RPMI8226 (cell line): ENCODE measurements at regions not wholly inside any gene's neighbourhood (a gene's known extent, or its start where the extent isn't known, plus 50 kb on each side); places are given as distances from the start of the nearest gene placed in this dataset.

Experiments
- DNase-seq: peaks from one replicate; pipeline ENCODE4 v3.0.0-alpha.2; 2015

DNA sequence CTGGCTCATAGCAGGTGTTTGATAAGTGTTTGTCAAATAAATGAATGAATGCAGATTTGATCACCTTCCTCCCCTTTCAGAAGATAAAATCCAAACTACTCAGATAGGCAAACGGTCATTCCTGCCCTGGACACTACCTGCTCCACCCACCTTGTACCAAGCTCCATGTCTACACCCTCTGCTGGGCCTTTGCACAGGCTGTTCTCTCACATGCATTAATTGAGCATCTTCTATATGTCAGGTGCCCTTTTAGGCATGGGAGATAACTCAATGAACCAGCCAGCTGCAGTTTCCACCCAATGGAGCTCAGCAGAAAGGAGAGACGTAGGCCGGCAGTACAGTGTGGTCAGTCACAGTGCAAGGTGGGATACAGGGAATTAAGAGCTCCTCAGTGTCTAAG is 102.3 kb upstream of the CPEB4 start:
- no peak for DNase-seq

DNA sequence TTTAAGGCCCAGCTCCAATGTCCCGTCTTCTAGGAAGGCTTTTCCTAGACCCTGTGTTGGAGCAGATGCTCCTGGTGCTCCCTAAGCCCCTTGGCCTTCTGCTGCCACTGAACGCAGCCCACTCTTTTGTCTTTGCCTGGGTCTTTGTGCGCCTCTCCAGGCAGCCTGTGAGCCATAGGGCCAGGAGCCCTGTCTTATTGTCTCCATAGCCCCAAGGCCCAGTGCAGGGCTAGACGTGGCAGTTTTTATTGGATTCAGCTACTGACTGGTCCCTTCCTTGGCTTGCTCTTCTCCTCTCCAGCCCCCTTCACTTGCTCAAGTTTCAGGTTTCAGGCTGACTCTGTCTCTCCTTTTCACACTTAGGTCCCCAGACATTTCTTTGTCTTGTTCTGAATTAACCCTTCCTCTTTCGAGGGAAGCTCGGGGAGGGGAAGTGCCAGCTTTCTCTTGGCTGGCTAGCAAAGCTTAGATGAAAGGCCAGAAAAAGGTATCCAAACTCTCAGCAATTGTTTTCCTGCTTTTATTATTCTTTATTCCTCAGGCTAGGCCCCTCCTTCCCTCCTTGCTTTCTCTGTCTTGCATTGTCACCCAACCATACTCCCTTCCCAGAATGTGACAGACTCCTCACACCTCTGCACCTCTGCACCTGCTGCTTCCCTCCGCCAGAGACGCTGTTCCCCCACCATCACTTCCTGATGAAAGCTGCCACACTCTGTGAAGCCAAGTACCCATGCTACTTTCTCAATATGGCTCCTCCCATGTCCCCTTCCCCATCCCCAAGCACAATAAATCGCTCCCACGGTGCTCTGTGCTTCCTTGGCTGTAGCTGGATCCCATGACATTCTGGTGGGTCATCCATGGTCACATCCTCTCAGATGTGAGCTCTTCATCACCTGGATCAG is 101.6 kb upstream of the CPEB4 start:
- DNase-seq: peak; percentile 43

GRCh38 chr5:173789031-173789920 is 98.9 kb upstream of the CPEB4 start:
- peak; percentile 76 for DNase-seq

DNA sequence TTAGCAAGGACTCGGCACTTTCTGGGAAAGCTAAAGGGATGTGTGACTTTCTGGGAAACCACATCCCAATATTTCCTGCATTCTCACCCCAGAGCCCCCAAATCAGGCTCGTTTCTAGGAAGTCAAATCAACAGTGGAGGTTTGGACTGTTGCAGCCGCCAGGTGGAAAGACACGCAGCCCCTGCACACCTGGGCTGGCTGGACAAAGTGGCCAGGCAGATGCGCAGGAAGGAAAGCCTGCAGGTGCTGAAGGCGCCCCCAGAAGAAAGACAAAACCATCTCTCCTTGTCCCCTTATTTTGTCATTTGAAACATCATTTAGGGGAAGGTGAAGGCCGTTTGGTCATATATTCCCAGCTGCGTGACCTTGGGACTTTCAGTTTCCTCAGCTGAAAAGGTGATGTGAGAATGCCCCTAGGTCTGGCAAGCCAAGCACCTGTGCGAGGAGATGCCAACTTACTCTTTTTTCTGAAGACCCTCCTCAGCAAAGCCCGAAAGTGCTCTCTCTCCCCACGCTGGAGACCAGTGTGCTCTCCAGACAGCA is 97.9 kb upstream of the CPEB4 start:
- peak; percentile 89 for DNase-seq

DNA sequence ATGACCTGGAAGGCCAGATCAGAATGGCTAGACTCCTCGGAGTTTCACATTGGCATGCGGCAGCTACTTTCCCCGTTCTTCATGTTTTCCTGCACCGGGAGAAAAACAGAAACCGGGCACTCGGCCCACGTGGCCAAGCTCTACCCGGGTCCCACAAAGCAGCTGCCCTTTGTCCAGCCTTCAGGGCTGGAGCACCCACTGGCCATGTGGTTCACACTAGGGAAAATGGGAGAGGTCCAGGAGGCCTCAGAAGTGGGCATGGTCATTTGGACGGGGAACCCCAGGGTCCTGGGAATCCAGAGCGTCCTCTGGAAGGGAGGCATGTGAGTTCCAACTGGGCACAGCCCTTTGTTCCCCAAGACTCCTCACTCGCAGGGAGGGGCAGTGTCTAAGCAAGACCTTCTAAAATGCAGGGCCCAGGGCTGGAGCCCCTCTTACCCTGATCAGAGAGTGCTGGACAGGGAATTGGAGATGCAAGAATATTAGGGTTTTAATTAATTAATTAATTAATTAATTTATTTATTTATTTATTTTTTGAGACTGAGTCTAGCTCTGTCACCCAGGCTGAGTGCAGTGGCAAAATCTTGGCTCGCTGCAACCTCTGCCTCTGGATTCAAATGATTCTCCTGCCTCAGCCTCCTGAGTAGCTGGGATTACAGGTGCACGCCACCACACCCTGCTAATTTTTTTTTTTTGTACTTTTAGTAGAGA is 97.2 kb upstream of the CPEB4 start:
- no peak for DNase-seq

DNA sequence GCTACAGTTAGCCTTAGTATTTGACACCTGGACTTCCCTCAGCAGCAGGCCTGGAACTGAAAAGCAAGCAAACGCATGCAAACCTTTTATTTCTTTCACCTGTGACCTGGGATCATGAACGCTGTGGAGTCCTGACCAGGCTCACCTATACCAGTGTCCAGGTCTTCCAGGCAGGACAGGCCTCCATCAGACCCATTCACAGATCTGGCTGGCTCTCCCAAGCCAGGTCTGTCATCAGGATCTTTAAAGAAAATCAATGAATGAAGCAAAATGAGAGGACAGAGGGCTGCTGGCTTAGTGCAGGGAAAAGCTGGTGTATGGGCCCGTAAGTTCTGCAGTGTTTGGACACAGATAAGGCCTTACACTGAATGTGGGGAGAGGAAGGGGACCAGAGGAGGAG is 96.3 kb upstream of the CPEB4 start:
- peak; percentile 43 for DNase-seq

DNA sequence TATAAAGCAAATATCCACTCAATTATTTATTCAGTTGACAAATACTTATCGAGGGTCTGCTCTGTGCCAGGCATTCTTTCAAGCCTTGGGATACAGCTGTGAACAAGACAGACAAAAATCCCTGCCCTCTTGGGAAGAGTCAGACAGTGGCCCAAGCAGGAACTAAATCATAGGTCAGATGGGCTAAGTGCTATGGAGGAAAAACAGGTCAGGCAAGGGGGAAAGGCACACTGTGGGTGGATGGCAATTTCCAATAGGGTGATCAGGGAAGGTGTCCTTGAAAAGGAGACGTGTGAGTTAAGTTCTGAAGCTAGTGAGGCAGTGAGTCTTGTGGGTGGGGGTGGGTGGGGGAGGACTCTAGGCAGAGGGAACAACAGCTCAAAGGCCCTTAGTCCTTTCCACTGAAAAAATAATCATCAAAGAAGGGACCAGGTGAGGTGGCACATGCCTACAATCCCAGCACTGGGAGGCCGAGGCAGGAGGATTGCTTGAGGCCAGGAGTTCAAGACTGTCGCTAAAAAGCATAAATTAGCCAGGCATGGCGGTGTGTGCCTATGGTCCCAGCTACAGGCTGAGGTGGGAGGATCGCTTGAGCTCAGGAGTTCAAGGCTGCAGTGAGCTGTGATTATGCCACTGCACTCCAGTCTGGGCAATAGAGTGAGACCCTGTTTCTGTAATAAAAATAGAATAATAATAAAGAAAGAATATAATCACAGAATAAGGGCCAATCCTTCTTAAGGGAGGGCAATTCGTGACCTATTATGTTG is 95.2 kb upstream of the CPEB4 start:
- DNase-seq: no peak

- DNase-seq: peak; percentile 91
These were observed 94.3 kb upstream of the CPEB4 start for GRCh38 chr5:173793648-173794548.

- peak; percentile 89 for DNase-seq
These were observed 93.2 kb upstream of the CPEB4 start for GRCh38 chr5:173794901-173795416.

GRCh38 chr5:173795601-173796000 is 92.5 kb upstream of the CPEB4 start:
- DNase-seq: peak; percentile 33

DNA sequence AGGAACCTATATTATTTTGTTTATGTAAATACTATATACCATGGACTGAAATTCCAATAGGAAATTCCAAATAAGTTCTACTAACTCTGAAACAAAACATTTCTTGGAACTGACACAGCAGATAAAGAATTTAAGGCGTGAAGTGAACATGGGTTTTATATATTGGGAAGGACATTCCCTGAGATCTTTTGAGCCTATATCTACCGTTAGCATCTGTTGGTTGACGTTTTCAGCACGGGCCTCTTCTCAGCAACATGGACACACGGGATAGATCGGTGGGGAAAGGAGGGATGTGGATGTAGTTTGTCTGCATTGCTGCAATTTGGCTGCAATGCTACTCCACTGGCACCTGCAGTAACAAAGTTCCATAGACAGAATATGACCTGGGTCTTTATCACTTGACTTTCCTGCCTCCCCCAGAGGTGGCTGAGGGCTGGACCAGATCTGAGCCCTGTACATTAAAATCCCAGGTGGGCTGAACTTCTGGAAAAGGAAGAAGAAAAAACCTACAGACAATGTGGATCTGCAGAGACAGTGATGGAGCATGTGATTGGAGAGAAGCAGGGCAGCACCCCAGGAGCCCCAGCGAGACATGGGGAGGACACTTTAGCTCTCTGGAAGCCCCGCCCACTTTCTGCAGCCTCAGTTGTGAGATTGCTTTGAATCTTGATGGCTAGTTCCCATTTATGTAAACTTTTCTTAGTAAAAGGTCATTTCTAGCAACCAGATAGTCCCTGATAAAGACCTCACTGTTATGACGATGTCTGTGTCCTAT is 91.2 kb upstream of the CPEB4 start:
- DNase-seq: no peak

- no peak for DNase-seq
These were observed 89.9 kb upstream of the CPEB4 start for GRCh38 chr5:173798127-173798810.

GRCh38 chr5:173800340-173800739 is 87.8 kb upstream of the CPEB4 start:
- no peak for DNase-seq

DNA sequence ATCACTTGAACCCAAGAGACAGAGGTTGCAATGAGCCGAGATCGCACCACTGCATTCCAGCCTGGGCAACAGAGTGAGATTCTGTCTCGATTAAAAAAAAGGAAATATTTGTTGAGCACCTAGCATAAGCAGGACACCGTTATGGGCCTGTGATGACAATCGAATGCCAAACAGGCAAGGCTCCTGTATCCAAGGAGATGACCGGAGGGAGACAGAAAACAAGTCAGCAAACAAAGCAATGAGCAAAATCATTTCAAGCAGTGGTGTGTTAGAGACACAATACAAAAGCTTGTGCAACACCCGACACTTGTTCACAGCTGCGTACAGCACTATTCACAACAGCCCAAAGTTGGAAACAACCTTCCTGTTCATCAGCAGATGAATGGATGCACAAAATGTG is 87.1 kb upstream of the CPEB4 start:
- DNase-seq: no peak

DNA sequence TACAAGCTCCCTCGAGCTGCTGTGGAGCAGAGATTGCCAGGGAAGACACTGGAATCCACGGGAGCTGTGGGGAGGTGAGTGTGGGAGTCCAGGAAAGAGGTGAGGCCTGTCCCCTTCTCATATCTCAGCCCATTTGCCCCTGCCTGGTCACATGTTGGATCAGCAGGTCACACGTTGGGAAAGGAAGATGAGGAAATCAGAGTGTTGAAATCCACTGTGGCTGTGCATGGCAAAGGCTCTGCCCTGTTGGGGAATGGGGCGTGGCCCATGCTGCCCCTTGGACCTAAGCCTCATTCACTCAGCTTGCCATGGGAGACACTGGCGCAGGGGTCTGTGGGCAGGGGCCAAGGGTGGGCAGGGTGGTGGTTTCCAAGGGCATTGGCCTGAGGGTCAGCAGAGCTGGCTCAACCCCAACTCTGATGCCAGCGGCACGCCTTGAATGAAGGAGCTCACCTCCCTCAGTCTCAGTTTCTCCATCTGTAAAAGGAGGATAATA is 85.4 kb upstream of the CPEB4 start:
- DNase-seq: no peak

GRCh38 chr5:173804579-173804978 is 83.6 kb upstream of the CPEB4 start:
- no peak for DNase-seq

DNA sequence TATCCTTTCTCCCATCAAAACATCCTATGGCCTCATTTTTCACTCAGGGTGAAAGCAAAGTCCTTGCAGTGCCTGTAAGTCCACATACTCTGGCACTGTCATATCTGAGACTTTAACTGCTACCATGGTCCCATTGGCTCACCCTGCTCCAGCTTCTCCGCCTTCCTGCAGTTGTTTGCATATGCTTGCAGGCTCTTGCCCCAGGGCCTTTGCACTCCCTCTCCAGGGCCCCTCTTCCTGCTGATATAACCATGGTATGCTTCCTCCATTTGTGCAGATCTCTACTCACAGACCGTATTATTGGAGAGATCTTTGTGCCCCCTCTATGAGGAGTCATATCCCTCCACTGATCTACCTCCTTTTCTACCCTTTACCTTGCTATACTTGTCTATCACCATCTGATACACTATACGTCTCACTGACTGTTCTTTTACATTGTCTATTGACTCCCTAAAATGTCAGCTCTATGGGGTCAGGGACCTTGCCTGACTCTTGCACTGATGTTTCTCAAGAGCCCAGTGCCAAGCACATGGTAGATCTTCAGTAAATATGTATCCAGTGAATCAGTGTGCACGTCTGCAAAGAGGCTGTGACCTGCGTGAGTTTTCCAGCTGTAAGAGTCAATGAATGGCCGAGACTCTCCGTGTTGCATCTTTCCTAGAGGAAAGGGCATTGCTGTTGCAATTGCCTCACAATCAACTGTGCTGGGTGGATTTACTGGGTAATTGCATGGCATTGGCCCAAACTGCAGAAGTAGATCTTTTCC is 81.7 kb upstream of the CPEB4 start:
- DNase-seq: no peak

DNA sequence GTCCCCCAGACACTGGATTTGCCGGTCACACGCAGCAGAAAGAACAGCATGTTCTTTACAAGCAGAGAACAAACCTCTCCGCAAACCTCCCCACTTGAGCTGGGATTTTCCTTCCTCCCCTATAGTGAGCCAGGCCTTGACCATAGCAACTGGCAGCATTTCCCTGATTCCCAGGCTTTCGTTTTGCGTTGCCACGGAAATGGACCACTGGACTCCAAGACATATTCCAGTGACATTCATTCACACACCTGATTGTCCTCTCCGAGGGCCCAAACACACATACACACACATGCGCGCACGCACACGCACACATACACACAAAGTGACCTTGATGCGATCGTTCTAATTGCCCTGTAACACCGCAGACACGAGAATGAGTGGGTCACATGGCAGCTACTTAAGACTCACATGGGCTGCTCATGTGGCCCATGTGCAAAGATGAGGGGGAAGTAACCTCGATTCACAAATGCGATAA is 80.9 kb upstream of the CPEB4 start:
- DNase-seq: no peak
